CD8-positive, alpha-beta memory T cell (primary cell): ENCODE measurements at regions not wholly inside any gene's neighbourhood (a gene's known extent, or its start where the extent isn't known, plus 50 kb on each side); places are given as distances from the start of the nearest gene placed in this dataset.

Experiments used
- CTCF ChIA-PET: fragments of 350-600 bp; sonication (Branson Sonifier 250); formaldehyde crosslinking; loops from one replicate; lab custom pipeline; 2021; ENCODE audit warnings: antibody characterized with exemption; lab: Charles Lee
- POLR2A ChIA-PET: fragments of 350-600 bp; sonication (Branson Sonifier 250); formaldehyde crosslinking; loops from one replicate; lab custom pipeline; 2021; ENCODE audit warnings: antibody characterized with exemption; lab: Charles Lee
- DNase-seq, 5 donors: peaks; one replicate each; pipeline versions ENCODE4 v3.0.0 to v3.0.0-alpha.2; 2020 to 2022; ENCODE audit warnings: mixed read lengths in 1 of 5
- H3K27ac ChIP-seq: one replicate; pipeline ENCODE4 v1.7.0; 2013; ENCODE audit warnings: low read depth, mild to moderate bottlenecking, low read length, moderate library complexity
- H3K27me3 ChIP-seq: 2 replicates; pipeline ENCODE4 v1.7.0; 2013; ENCODE audit warnings: low read length, mild to moderate bottlenecking; ENCODE audit not compliant: insufficient read depth, poor library complexity, severe bottlenecking
- H3K36me3 ChIP-seq: 2 replicates; pipeline ENCODE4 v1.7.0; 2013; ENCODE audit warnings: mild to moderate bottlenecking, low read length, moderate library complexity; ENCODE audit not compliant: insufficient read depth
- H3K4me1 ChIP-seq: 2 replicates; pipeline ENCODE4 v1.7.0; 2013; ENCODE audit warnings: mild to moderate bottlenecking, low read length, moderate library complexity; ENCODE audit not compliant: insufficient read depth
- H3K4me3 ChIP-seq: 2 replicates; pipeline ENCODE4 v1.7.0; 2013; ENCODE audit warnings: mild to moderate bottlenecking, low read length
- H3K9me3 ChIP-seq: 2 replicates; pipeline ENCODE4 v1.7.0; 2013; ENCODE audit warnings: mild to moderate bottlenecking, low read length
- H3K27ac Mint-ChIP-seq, 8 donors: one replicate each; pipeline ENCODE4 v1.8.0; 2020 to 2021; ENCODE audit warnings: mixed read lengths in 8 of 8, mild to moderate bottlenecking in 6 of 8, inconsistent platforms in 3 of 8, moderate library complexity in 3 of 8
- H3K27me3 Mint-ChIP-seq, 2 donors: one replicate each; pipeline ENCODE4 v1.8.0; 2020 to 2021; ENCODE audit warnings: mixed read lengths in 2 of 2, mild to moderate bottlenecking in 1 of 2, moderate library complexity in 1 of 2
- H3K36me3 Mint-ChIP-seq, 3 donors: one replicate each; pipeline ENCODE4 v1.8.0; 2020 to 2021; ENCODE audit warnings: mixed read lengths in 3 of 3, inconsistent platforms in 1 of 3, mild to moderate bottlenecking in 1 of 3
- H3K4me1 Mint-ChIP-seq, 3 donors: one replicate each; pipeline ENCODE4 v1.8.0; 2020 to 2021; ENCODE audit warnings: mixed read lengths in 3 of 3, inconsistent platforms in 1 of 3, mild to moderate bottlenecking in 1 of 3
- H3K4me3 Mint-ChIP-seq, 7 donors: one replicate each; pipeline ENCODE4 v1.8.0; 2020 to 2021; ENCODE audit warnings: mixed read lengths in 7 of 7, mild to moderate bottlenecking in 6 of 7, moderate library complexity in 4 of 7, inconsistent platforms in 2 of 7
- H3K9me3 Mint-ChIP-seq, 5 donors: one replicate each; pipeline ENCODE4 v1.8.0; 2020 to 2022; ENCODE audit warnings: mixed read lengths in 5 of 5, mild to moderate bottlenecking in 3 of 5, moderate library complexity in 2 of 5, inconsistent platforms in 1 of 5

GRCh38 chr15:35320158-35320780 lies 225.7 kb downstream of the DPH6 start:
- peaks cover 0 to 7% (median 2%) of the 10 kb centered on the region in 5 donors for H3K9me3 Mint-ChIP-seq
- no peaks in the 10 kb centered on the region for H3K36me3 Mint-ChIP-seq
- Histone ChIP-seq H3K27ac (no peak overlapping the region), H3K9me3 (no peaks in the 10 kb centered on the region), H3K36me3 (no peaks in the 10 kb centered on the region), H3K4me3 (no peak overlapping the region), H3K27me3 (no peaks in the 10 kb centered on the region), H3K4me1 (no peaks in the 10 kb centered on the region)
- no peaks in the 10 kb centered on the region for H3K4me1 Mint-ChIP-seq
- H3K4me3 Mint-ChIP-seq = no peak overlapping the region
- no peak for DNase-seq
- no peak overlapping the region for H3K27ac Mint-ChIP-seq
- H3K27me3 Mint-ChIP-seq = no peaks in the 10 kb centered on the region
- ChIA-PET POLR2A (no interaction called here), CTCF (no interaction called here)

GRCh38 chr15:35319354-35319753 lies 226.6 kb downstream of the DPH6 start:
- H3K9me3 ChIP-seq = no peaks in the 10 kb centered on the region
- H3K36me3 ChIP-seq = no peaks in the 10 kb centered on the region
- H3K9me3 Mint-ChIP-seq = peaks cover 0 to 9% (median 5%) of the 10 kb centered on the region in 5 donors
- DNase-seq = no peak
- ChIA-PET CTCF (no interaction called here), POLR2A (no interaction called here)
- no peak overlapping the region for H3K4me3 Mint-ChIP-seq
- H3K36me3 Mint-ChIP-seq = peaks cover 0 to 3% (median 0%) of the 10 kb centered on the region in 3 donors
- H3K4me1 ChIP-seq = no peaks in the 10 kb centered on the region
- H3K4me3 ChIP-seq = no peak overlapping the region
- no peak overlapping the region for H3K27ac Mint-ChIP-seq
- no peaks in the 10 kb centered on the region for H3K27me3 ChIP-seq
- no peaks in the 10 kb centered on the region for H3K4me1 Mint-ChIP-seq
- no peak overlapping the region for H3K27ac ChIP-seq
- no peaks in the 10 kb centered on the region for H3K27me3 Mint-ChIP-seq

- H3K4me3 Mint-ChIP-seq = no peak overlapping the region
- DNase-seq = no peak
- Histone ChIP-seq H3K4me3 (no peak overlapping the region), H3K27me3 (no peaks in the 10 kb centered on the region), H3K9me3 (no peaks in the 10 kb centered on the region), H3K36me3 (no peaks in the 10 kb centered on the region), H3K4me1 (no peaks in the 10 kb centered on the region), H3K27ac (no peak overlapping the region)
- H3K36me3 Mint-ChIP-seq = peaks cover 0 to 3% (median 0%) of the 10 kb centered on the region in 3 donors
- H3K4me1 Mint-ChIP-seq = no peaks in the 10 kb centered on the region
- H3K27me3 Mint-ChIP-seq = peaks cover 0 to 3% of the 10 kb centered on the region in 2 donors
- POLR2A ChIA-PET = no interaction called here
- no peak overlapping the region for H3K27ac Mint-ChIP-seq
- peaks cover 0 to 10% (median 8%) of the 10 kb centered on the region in 5 donors for H3K9me3 Mint-ChIP-seq
- CTCF ChIA-PET = no interaction called here
Observed at GRCh38 chr15:35317217-35317616, 228.7 kb downstream of the DPH6 start.

- Histone ChIP-seq H3K9me3 (no peaks in the 10 kb centered on the region), H3K4me1 (no peaks in the 10 kb centered on the region), H3K4me3 (no peak overlapping the region), H3K36me3 (no peaks in the 10 kb centered on the region), H3K27me3 (no peaks in the 10 kb centered on the region), H3K27ac (no peak overlapping the region)
- H3K36me3 Mint-ChIP-seq = peaks cover 0 to 3% (median 2%) of the 10 kb centered on the region in 3 donors
- H3K4me3 Mint-ChIP-seq = no peak overlapping the region
- peaks cover 0 to 3% of the 10 kb centered on the region in 2 donors for H3K27me3 Mint-ChIP-seq
- no peak for DNase-seq
- ChIA-PET POLR2A (no interaction called here), CTCF (no interaction called here)
- H3K27ac Mint-ChIP-seq = no peak overlapping the region
- H3K4me1 Mint-ChIP-seq = no peaks in the 10 kb centered on the region
- peaks cover 0 to 9% (median 8%) of the 10 kb centered on the region in 5 donors for H3K9me3 Mint-ChIP-seq
Observed at GRCh38 chr15:35312344-35312743, 227.2 kb upstream of the NANOGP8 start.

- Histone ChIP-seq H3K36me3 (no peaks in the 10 kb centered on the region), H3K9me3 (no peaks in the 10 kb centered on the region), H3K27me3 (no peaks in the 10 kb centered on the region), H3K4me3 (no peak overlapping the region), H3K27ac (no peak overlapping the region), H3K4me1 (no peaks in the 10 kb centered on the region)
- H3K4me3 Mint-ChIP-seq = no peak overlapping the region
- peaks cover 0 to 3% of the 10 kb centered on the region in 2 donors for H3K27me3 Mint-ChIP-seq
- peaks cover 0 to 9% (median 8%) of the 10 kb centered on the region in 5 donors for H3K9me3 Mint-ChIP-seq
- peaks cover 0 to 3% (median 2%) of the 10 kb centered on the region in 3 donors for H3K36me3 Mint-ChIP-seq
- no peaks in the 10 kb centered on the region for H3K4me1 Mint-ChIP-seq
- CTCF ChIA-PET = no interaction called here
- DNase-seq = no peak
- POLR2A ChIA-PET = no interaction called here
- no peak overlapping the region for H3K27ac Mint-ChIP-seq
Observed at GRCh38 chr15:35311615-35312014, 226.5 kb upstream of the NANOGP8 start.

GRCh38 chr15:35309886-35310285 lies 224.8 kb upstream of the NANOGP8 start:
- peaks cover 0 to 3% (median 2%) of the 10 kb centered on the region in 3 donors for H3K36me3 Mint-ChIP-seq
- Histone ChIP-seq H3K36me3 (no peaks in the 10 kb centered on the region), H3K4me1 (no peaks in the 10 kb centered on the region), H3K27me3 (no peaks in the 10 kb centered on the region), H3K4me3 (no peak overlapping the region), H3K9me3 (no peaks in the 10 kb centered on the region), H3K27ac (no peak overlapping the region)
- peaks cover 0 to 8% (median 3%) of the 10 kb centered on the region in 5 donors for H3K9me3 Mint-ChIP-seq
- H3K27ac Mint-ChIP-seq = no peak overlapping the region
- no peak overlapping the region for H3K4me3 Mint-ChIP-seq
- ChIA-PET CTCF (no interaction called here), POLR2A (no interaction called here)
- no peaks in the 10 kb centered on the region for H3K4me1 Mint-ChIP-seq
- peaks cover 0 to 3% of the 10 kb centered on the region in 2 donors for H3K27me3 Mint-ChIP-seq
- DNase-seq = no peak

- H3K27me3 Mint-ChIP-seq = peaks cover 1 to 3% of the 10 kb centered on the region in 2 donors
- peaks cover 0 to 5% (median 0%) of the 10 kb centered on the region in 5 donors for H3K9me3 Mint-ChIP-seq
- H3K36me3 ChIP-seq = no peaks in the 10 kb centered on the region
- no peak for DNase-seq
- no peak overlapping the region for H3K4me3 Mint-ChIP-seq
- H3K27ac ChIP-seq = no peak overlapping the region
- no peak overlapping the region for H3K27ac Mint-ChIP-seq
- H3K4me1 ChIP-seq = no peaks in the 10 kb centered on the region
- H3K9me3 ChIP-seq = no peaks in the 10 kb centered on the region
- H3K27me3 ChIP-seq = no peaks in the 10 kb centered on the region
- peaks cover 0 to 2% (median 0%) of the 10 kb centered on the region in 3 donors for H3K36me3 Mint-ChIP-seq
- H3K4me3 ChIP-seq = no peak overlapping the region
- H3K4me1 Mint-ChIP-seq = no peaks in the 10 kb centered on the region
- ChIA-PET CTCF (no interaction called here), POLR2A (no interaction called here)
Observed at GRCh38 chr15:35308802-35309201, 223.7 kb upstream of the NANOGP8 start.

- Mint-ChIP-seq H3K9me3 (peaks cover 0 to 5% (median 0%) of the 10 kb centered on the region in 5 donors), H3K27me3 (peaks cover 0 to 1% of the 10 kb centered on the region in 2 donors), H3K4me3 (no peak overlapping the region), H3K27ac (no peak overlapping the region), H3K36me3 (peaks cover 0 to 2% (median 0%) of the 10 kb centered on the region in 3 donors), H3K4me1 (no peaks in the 10 kb centered on the region)
- H3K27me3 ChIP-seq = no peaks in the 10 kb centered on the region
- POLR2A ChIA-PET = no interaction called here
- H3K9me3 ChIP-seq = no peaks in the 10 kb centered on the region
- no peak overlapping the region for H3K4me3 ChIP-seq
- no peaks in the 10 kb centered on the region for H3K4me1 ChIP-seq
- H3K36me3 ChIP-seq = no peaks in the 10 kb centered on the region
- DNase-seq = no peak
- no peak overlapping the region for H3K27ac ChIP-seq
- CTCF ChIA-PET = no interaction called here
Observed at GRCh38 chr15:35307676-35308075, 222.6 kb upstream of the NANOGP8 start.
